T-helper 2 cell treated with Interferon-gamma antibody and Interleukin-4, amounts not matched to agents 100 ng/mL and 5 ng/mL, for 36 hours (primary cell): ENCODE measurements at regions not wholly inside any gene's neighbourhood (a gene's known extent, or its start where the extent isn't known, plus 50 kb on each side); places are given as distances from the start of the nearest gene placed in this dataset.

Source experiments
- intact Hi-C: fragments of 100-400 bp; cut with micrococcal nuclease; formaldehyde crosslinking; loops from one replicate; pipeline ENCODE4 v1.15.1; 2023

DNA sequence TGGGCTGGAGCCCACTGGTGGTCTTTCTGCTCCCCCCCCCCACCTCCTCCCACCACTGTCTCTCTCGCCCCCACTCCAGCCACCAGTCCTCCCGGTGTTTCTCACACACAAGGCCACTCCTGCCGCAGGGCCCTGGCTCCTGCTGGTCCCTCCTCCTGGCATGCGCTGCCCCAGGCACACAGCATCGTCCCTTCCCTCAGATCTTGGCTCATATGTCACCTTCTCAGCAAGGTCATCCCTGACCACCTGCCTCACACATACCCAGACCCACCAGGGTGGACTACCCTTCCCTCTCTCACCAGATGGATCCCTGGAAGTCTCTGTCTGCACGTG is 101.5 kb upstream of the IQSEC1 start:
- intact Hi-C loops: no loop called here

DNA sequence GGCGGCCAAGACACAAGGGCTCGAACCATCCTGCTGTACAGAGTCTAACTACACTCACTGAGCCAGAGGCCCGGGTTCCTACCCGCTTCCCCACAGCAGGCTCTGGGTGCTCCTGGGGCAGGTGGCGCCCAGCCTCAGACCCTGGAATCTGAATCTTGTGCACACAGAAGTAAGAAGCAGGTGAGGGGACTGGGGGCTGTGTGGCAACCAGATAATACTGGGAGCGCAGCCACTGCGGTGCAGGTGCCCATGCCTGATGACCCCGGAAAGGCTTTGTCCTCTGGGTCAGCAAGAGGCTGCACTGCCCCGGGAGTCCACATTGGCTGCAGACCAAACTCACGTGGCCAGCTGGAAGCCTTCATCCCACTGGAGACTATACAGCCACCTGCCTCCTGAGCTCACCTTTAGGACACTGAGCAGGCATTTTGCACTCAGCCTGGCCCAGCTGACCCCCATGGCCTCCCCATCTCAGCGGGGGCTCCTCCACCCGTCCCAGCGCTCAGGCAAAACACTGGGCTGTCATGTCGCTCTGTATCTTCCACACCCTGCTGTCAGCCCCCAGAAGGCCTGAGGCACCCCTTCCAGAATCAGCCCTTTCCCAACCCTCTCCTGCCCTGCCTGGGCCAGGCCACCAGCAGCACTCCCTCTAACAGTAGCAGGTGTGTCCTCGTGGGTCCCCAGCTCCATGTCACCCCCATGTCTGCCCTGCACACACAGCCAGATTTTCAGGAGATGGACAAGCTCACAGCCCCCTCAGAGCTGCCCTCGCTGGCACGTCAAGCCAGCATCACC is 101.0 kb upstream of the IQSEC1 start:
- intact Hi-C loops: no loop called here

DNA sequence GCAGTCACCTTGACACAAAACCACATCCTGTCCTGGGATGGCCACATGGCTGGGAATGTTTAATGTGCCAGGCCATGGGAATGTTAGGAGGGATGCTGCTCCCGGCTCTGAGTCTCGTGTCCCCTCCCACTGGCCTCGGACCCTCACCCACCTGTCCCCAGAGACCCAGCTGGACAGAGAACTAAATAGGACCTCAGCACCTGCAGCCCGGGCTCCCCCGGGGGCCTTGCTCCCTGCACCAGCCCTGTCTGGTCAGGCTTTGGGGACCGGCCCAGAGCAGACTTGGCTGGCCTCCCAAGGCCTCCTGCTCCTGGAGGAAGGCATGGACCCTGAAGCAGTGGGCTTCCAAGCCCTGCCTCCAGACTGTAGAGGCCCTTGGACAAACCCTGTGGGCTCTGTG is 100.0 kb upstream of the IQSEC1 start:
- intact Hi-C loops: no loop called here

DNA sequence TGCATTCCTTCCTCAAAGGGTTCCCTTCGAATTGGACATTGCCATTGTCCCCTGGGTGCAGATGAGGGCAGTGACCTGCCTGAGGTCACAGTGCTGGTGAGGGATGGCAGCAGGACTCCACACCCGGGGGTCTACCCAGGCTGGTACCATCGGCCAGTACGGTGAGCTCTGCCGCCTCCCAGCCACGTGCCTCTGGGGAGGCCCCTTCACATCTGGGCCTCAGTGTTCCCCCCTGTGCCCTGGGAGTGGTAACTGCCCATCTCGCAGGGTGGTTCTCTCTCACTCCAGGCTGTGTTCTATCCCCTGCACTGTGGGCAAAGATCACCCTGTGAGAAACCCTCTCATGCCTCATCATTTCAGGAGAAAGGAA is 99.4 kb upstream of the IQSEC1 start:
- intact Hi-C loops: no loop called here

DNA sequence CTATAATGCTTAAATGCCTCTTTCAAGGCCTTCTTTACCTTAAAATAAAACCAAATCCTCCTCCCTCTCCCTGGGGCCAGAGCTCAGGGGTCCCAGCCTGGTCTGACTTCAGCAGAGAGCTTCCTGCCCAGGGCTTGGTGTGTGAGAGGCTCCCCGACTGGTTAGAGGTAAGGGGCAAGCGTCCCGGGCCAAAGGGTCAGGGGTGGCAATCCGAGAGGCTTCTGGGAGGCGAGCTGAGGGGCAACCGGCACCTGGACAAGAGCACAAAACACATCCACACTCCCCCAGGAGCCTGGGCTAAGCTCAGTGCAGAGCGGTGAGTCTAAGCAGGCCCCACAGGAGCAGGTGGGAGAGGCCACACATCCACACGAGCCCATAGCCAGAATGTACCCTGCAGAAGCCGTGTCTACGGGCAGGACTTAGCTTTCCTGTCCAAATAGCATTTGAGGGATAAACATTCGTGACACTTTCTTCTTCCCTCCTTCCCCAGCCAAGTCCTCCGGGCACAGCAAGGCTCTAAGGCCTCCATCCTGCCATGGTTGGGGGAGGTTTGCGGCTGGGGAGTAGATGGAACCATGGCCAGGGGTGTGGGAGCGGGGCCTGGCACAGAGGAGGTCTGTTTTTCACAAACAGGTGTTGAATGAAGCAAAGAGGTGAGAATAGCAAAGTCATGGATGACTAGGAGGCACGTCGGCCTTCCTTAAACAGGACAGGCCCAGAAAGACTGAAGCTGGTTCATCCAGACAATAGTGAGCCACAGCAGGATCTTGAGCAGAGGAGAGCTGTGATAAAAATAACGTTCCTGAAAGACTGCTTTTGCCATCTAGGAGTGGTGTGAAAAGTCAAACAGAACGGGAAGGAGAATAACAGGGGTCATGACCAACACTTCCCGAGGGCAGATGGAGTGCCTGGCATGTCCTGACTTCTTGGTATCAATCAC is 98.7 kb upstream of the IQSEC1 start:
- intact Hi-C loops: no loop called here

DNA sequence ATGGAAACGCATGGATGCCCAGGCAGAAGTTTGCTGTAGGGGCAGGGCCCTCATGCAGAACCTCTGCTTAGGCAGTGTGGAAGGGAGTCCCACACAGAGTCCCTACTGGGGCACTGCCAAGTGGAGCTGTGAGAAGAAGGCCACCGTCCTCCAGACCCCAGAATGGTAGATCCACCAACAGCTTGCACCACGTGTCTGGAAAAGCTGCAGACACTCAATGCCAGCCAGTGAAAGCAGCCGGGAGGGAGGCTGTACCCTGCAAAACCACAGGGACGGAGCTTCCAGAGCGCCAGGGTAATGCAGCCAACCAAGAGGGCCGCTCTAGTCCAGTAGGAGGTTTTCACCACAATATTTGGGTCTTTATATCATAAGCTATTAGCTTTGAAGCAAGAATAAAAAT is 97.1 kb upstream of the IQSEC1 start:
- intact Hi-C loops: no loop called here

DNA sequence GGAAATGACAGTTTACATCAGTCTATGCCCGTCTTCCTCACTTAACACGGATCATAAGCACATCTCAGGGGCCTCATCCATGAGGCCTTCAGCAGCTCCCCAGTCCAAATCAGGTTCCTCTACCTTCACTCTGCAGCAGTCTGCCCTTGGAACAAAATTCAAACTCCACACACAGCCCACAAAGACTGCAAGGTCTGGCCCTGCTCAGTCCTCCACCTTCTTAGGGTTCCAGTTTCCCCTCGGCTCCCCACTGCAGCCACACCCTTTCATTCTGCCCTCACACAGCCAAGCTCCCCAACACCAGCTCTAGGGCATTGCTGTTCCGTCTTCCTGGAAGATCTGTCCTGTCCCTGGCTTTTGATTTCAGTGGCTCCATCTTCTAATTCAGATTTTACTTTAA is 95.2 kb upstream of the IQSEC1 start:
- intact Hi-C loops: no loop called here

DNA sequence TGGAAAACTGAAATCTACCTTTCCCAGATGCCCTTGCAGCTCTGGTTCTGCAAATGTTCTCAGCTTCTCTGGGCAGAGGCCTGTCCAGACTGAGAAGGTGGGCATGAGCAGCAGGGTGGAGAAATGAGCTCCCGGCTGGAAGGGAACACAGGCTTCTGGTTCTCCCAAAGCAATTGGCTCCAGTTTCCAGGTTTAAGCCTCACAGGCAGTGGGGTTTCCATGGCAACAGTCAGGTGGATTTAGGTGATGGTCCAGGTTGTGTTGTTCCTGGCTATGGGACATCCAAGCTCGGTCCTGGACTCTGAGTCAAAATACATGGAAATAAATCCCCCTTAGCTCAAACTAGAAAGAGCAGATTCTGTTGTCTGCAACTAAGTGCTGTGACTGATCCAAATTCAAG is 94.6 kb upstream of the IQSEC1 start:
- intact Hi-C loops: no loop called here

DNA sequence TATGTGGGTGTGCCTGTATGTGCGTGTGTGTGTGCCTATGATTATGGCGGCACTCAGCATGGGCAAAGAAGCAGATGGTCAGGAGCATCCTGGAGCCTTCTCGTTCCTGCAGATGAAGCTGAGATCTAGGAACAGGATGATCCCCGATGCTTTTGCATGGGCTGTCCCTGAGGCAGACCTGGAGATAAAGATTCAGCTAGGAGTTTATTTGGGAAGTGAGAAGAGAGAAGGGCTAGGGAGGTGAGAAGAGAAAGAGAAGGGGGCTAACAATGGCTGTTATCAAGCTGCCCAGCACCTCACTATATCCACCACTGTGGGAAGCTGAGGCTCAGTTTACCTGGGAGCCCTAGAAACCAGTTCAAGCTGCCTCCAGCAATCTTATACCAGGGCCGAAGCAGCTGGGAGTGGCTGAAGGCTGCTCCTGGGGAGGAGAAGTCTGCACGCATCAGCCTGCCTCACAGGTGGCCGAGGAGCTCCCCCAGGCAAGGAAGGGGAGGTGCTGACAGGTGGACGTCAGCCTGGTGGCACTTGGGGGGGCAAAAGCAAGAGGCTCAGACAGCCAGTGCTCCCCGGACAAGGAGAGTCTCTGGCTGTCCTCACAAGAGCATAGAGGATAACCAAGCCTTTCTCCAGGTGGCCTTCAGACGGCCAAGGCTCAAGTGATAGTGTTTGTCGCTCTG is 94.0 kb upstream of the IQSEC1 start:
- intact Hi-C loops: no loop called here

DNA sequence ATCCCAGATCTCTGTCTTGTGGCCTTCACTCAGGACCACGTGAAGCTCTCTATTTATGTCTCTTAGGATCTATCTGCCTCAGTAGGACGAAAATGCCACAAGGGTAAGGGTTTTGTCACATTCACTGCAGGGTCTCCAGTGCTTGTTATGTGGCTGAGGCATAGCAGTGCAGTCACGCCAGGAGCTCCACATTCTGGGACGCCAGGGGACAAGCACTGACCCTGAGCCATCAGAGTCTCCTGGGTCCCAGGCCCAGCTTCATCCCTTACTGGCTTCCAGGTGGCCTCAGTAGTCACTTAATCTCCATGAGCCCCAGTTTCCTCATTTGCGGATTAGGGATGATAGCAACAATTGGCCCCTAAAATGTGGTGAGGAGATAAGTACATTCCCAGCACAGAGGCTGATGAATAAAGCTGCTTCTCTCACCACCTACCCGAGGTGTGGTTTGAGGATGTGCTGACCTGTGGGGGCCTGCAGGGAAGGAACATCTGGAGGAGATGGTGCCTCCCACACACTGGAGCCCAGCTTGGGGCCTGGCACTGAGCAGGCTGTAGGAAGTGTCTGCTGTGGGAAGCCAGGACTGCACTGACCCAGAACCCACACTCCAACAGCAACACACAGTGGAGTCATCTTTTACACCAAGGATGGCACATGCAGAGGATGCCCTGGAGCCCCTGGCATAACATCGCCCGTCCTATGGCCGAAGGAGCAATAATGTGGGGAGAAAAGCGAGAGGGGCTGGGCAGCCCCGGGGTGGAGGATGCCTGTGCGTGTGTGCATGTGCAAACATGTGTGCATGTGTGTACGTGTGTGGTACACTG is 93.2 kb upstream of the IQSEC1 start:
- intact Hi-C loops: no loop called here

DNA sequence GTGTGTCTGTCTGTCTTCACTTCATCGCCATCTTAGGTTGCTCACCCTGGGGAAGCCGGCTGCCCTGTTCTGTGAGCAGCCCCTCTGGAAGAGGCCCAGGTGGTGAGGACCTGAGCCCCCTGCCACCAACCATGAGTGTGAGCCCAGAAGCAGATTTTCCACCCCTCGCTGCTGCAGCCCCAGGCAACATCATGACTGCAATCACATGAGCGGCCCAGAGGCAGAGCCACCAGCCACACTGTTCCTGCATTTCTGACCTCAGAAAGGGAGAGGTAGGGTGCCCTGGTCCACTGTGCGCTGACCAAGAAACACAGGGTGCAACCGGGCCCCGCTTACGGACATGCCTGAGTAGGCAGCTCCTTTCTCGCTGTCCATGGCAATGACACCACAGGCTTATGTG is 92.3 kb upstream of the IQSEC1 start:
- intact Hi-C loops: no loop called here

DNA sequence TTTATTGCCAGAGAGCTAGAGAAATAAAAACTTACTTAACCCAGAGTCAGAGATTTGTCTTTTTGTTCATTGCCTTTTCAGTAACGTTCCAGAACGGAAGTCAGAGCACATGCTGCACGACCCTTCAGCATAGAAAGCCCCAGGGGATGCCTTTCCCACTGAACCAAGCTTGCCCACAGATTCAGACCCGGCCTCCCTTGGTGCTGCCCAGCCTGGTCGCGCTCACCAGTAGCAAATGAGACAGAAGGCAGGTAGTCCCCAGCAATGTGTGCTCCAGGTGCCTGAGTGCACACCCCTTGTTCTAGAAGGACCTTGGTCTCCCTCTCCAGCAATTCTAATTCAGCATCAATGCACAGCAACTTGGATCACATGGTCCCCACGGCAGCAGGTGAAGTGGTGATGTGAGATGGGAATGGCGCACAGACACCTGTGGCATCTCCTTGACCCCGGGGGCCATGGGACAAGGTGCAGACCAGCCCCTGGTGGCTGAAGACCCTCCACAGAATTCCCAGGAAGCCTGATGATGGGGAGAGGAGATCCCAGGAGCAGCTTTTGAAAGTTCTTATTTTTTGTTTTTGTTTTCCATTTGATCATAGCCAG is 91.8 kb upstream of the IQSEC1 start:
- intact Hi-C loops: no loop called here

DNA sequence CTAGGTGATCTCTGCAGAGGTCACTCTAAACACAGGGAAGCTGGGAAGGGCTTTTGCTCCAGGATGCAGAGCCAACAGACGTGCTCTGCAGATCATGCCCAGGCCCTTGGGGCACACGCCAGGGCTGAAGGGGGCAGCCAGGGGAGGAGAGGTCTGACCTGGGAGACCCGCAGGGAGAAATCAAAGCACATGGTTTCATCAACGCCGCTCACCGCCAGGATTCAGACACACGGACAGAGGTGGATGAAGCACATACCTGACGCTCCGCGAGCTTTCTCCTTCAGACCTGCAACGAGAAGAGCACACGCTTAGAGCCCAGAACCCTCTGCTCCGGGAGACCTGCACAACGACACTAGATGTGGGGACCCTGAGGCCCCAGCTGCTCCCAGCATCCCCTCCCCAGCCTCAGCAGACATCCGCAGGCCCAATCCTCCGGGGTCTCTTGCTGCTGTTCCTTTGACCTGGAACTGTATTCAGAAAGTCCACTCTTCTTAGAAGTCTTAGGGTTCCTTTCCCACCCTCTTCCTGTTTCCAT is 90.7 kb upstream of the IQSEC1 start:
- intact Hi-C loops: no loop called here

DNA sequence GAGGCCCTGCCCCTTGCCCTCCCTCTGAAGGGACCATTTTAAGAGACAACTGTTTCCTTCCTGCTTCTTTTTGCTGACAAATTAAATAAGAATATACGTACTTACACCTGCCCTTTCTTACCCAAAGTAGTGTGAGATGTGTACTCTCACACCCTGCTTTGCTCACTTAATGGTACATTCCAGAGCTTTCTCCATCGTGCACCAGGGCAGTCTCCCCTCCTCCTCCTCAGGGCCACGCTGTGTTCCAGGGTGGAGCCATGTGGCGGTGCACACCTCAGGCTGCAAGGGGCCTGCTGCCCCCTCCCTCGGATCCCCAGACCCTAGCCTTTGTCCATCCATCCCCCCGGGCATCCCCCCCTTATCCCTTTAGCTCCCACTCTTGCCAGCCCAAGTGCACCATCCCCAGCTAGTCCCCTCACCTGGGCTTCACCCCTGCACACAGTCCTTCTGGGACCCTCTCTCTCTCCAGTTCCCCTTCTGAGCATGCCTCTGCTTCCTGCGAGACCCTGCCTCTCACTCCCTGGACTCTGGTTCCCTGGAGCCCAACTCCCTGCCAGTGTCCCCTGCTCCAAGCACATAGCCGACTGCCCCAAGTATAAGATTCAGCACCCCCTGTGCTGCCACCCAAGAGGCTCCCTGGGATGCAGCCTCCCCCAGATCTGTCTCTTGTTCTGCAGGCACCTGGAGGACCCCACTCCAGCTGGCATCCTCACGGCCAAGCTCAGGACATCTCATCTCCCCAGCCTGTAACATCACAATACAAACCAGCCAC is 89.5 kb upstream of the IQSEC1 start:
- intact Hi-C loops: no loop called here

DNA sequence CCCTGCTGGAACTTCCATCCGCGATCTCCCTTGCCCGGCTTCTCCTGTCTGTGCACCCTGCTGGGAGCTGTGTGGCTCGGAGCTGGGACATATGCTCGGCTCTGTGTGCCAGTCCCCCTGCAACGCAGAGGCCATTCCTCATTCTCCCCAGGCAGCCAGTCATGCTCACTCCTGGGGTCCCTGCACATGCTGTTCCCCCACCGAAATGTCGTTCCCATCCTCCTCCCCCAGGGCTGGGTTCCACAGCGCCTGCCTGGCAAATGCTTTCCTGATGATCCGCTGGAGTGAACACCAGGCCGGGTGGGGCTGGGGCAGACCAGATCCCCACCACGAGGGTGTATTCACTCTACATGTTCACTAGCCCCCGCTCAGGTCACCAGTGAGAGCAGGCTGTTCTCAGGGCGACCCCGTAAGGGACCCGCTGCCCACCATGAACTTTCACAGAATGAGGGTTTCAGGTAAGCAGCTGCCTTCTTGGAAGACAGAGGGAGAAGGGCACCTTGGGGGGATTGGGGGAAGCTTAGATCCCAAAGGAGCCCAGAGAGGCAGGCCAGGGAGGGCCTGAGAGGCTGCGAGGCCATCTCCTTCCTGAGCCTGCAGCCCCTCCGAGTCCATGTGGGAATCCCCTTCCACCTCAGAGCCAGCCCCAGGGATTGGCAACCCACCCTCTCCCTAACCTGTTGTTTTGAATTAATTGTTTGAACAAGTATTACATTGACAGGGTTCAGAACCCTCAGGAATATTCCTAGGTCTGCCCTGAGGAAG is 88.7 kb upstream of the IQSEC1 start:
- intact Hi-C loops: no loop called here

DNA sequence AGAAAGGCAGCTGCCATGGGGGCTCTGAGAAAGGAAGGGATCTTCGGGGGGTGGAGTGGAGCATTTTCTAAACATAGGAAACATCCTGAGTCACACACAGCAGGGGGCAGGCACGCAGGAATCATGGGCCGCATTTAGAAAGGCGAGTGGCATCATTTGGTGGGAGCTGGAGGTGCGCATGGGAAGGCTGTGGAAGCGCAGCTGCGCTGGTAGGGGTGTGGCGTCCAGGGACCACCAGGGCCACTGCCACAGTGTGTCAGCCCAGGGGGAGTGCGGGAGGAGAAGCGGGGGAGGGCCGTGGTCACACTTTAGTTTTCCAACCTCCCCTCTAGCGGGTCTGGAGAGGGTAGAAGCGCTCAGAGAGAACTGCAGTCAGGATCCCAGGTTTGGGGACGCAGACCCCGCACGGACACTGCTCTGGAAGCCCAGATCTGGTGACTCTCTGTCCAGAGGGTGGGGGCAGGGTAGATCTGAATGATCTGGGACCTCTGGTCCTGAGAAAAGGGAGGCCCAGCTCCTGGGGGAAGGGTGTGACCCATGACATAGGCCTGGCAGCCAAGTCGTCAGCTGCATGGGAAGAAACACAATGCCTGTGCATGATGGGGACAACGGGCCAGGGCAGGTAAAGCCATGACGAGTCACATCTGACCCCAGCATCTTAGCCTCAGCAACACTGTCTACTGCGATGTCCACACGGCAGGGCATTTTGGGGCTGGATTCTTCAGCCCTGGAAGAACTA is 88.0 kb upstream of the IQSEC1 start:
- intact Hi-C loops: no loop called here

DNA sequence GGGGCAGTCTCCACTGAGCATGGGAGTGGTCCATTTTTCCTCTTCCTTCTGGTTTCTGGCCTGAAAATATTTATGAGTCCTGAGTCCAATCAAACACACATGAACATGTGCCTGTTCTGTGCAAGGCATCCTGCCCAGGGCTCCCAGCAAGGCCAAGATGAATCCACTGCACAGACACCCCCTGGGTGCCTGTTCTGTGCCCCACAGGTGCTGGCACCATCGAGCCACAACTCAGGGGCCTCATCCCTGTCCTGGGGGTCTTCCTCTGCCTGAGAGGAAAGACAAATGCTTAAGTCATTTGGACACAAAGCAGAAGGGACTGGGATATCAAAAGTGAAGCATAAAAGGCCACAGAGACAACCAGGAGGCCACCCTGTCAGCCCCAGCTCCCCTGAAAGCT is 87.4 kb upstream of the IQSEC1 start:
- intact Hi-C loops: no loop called here

DNA sequence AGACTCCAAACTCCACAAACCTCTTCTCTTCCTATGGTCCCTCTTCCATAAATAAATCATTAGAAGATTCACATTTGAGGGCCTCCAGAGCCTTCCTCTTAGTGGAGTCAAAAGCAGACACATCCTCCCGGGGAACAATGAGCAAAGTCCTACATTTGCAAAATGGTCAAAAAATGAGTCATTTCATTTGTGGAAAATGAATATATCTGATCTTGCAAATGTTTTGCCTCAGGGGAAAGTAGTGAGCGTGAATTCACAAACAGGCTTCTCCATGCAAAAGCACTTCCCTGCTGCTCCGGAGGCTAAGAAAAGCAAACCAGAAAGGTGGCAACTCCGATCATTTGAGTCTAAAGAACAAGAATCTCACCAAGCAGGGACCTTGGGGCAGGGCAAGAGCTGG is 86.7 kb upstream of the IQSEC1 start:
- intact Hi-C loops: no loop called here

DNA sequence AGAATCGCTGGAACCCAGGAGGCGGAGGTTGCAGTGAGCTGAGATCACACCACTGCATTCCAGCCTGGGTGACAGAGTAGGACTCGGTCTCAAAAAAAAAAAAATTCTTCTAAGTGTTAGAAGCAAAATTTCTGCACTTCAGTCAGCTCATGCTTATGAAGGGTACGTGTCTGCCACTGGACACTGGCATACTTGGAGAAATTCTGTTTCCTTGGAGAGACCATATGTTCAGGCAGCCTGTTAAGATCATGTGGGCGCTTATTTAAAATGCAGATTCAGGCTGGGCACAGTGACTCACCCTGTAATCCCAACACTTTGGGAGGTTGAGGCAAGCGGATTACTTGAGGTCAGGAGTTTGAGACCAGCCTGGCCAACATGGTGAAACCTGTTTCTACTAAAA is 85.6 kb upstream of the IQSEC1 start:
- intact Hi-C loops: no loop called here
